Loucy (cell line): ENCODE measurements at regions not wholly inside any gene's neighbourhood (a gene's known extent, or its start where the extent isn't known, plus 50 kb on each side); places are given as distances from the start of the nearest gene placed in this dataset.

ENCODE experiments used
- CTCF ChIP-seq: fragments of 200-600 bp; sonication (generic); conservative IDR thresholded peaks from 2 replicates; pipeline ENCODE4 v1.5.1; 2014; ENCODE audit warnings: mild to moderate bottlenecking, antibody characterized with exemption, low read length
- EZH2phosphoT487 ChIP-seq: fragments of 200-600 bp; IDR thresholded peaks from 2 replicates; pipeline ENCODE4 v1.6.1; 2018; ENCODE audit warnings: antibody characterized with exemption, mild to moderate bottlenecking, moderate library complexity, borderline replicate concordance

- no peak for TF ChIP-seq CTCF
- TF ChIP-seq EZH2phosphoT487: no peak
Measured at GRCh38 chr17:69669441-69670178, 255.1 kb downstream of the MAP2K6 start.
